ENCODE measurements at regions not wholly inside any gene's neighbourhood (a gene's known extent, or its start where the extent isn't known, plus 50 kb on each side); places are given as distances from the start of the nearest gene placed in this dataset.

DNA sequence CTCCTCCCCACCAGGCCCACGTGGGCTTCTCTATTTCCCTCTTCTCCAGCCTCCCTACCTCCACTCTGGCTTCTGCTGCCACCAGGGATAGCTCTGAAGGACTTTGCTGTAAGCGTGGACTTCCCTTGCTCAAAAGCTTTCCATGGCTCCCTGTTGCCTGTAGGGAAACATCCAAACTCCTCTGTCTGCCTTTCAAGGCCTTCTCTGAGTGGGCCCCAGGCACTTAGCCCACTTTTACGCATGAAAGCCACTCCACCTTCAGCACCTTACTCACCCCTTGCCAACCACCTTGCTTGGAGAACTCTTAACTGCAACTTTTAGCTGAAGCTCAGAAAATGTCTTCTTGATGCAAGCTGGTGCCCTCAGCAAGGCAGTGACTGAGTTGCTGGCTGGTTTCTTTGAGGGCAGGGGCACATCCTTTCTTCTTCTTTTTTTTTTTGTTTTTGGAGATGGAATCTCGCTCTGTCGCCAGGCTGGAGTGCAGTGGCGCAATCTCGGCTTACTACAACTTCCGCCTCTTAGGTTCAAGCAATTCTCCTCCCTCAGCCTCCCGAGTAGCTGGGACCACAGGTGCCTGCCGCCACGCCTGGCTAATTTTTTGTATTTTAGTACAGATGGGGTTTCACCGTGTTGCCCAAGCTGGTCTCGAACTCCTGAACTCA lies 52.0 kb upstream of the DLX4 start:
- TF ChIP-seq, protein P1, sequence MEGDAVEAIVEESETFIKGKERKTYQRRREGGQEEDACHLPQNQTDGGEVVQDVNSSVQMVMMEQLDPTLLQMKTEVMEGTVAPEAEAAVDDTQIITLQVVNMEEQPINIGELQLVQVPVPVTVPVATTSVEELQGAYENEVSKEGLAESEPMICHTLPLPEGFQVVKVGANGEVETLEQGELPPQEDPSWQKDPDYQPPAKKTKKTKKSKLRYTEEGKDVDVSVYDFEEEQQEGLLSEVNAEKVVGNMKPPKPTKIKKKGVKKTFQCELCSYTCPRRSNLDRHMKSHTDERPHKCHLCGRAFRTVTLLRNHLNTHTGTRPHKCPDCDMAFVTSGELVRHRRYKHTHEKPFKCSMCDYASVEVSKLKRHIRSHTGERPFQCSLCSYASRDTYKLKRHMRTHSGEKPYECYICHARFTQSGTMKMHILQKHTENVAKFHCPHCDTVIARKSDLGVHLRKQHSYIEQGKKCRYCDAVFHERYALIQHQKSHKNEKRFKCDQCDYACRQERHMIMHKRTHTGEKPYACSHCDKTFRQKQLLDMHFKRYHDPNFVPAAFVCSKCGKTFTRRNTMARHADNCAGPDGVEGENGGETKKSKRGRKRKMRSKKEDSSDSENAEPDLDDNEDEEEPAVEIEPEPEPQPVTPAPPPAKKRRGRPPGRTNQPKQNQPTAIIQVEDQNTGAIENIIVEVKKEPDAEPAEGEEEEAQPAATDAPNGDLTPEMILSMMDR (IDR thresholded peaks at IDR 0.05), result no peak
- intact Hi-C loops (cut with DNase I), result no loop called here
- no peaks in the 10 kb centered on the region for H3K27me3 ChIP-seq
- 69 to 70% methylated on average over 13 of the region's 13 CpGs for WGBS, 2 donors
- H3K36me3 ChIP-seq, result no peaks in the 10 kb centered on the region
- ATAC-seq, result no peak
- H3K4me1 ChIP-seq, result no peaks in the 10 kb centered on the region
- H3K9me3 ChIP-seq, result no peaks in the 10 kb centered on the region
- no peak for DNase-seq
- FAIRE-seq, result no peak
- no peak overlapping the region for H3K27ac ChIP-seq
- H3K4me3 ChIP-seq, result no peak overlapping the region

DNA sequence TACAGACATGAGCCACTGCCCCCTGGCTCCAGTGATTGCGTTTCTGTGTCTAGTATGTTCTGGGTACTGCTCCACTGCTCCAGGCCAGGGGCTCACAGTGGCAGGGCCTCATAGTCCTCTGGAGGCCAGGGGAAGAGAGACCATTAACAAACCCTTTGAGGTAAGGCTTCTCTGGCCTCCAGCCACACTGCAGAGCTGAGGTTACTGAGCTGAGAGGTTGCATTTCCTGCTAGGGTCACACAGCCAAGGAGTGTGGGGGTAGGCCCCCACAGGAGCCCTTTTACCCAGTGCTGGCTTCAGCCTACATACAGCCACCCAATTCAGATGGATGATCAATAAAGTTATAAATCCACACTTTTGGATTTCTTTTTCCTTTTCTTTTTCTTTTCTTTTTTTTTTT lies 50.4 kb upstream of the DLX4 start:
- ATAC-seq (no peak), DNase-seq (no peak), FAIRE-seq (no peak)
- intact Hi-C loops (cut with DNase I), result no loop called here
- no peak overlapping the region for H3K4me3 ChIP-seq
- 72 to 80% methylated on average over 1 of the region's 1 CpG for WGBS, 2 donors
- H3K9me3 ChIP-seq, result no peaks in the 10 kb centered on the region
- no peaks in the 10 kb centered on the region for H3K36me3 ChIP-seq
- no peaks in the 10 kb centered on the region for H3K4me1 ChIP-seq
- TF ChIP-seq, protein P1 (IDR thresholded peaks at IDR 0.05), result no peak
- H3K27me3 ChIP-seq, result no peaks in the 10 kb centered on the region
- H3K27ac ChIP-seq, result no peak overlapping the region

Data from pancreas (tissue), 10 donors.